Tibial artery (tissue), 4 donors: ENCODE measurements at regions not wholly inside any gene's neighbourhood (a gene's known extent, or its start where the extent isn't known, plus 50 kb on each side); places are given as distances from the start of the nearest gene placed in this dataset.

Source experiments
- DNase-seq, 2 donors: peaks; one replicate each; pipeline ENCODE4 v3.0.0-alpha.2; 2019
- H3K27ac ChIP-seq, 2 donors: fragments of 200-600 bp; sonication (generic) in 1 of 2; 1 replicate in 1 of 2; 2 replicates in 1 of 2; pipeline ENCODE4 v1.5.1; 2018 to 2019; ENCODE audit warnings: mild to moderate bottlenecking in 1 of 2
- H3K27me3 ChIP-seq, 2 donors: fragments of 200-600 bp; sonication (generic) in 1 of 2; one replicate each; pipeline versions ENCODE4 v1.5.1 to v1.6.0; 2016 to 2019
- H3K36me3 ChIP-seq, 3 donors: fragments of 200-600 bp; sonication (generic) in 2 of 3; one replicate each; pipeline ENCODE4 v1.5.1; 2016 to 2019; ENCODE audit warnings: mild to moderate bottlenecking in 2 of 3
- H3K4me1 ChIP-seq, 4 donors: fragments of 200-600 bp; sonication (generic) in 2 of 4; 1 replicate in 3 of 4; 2 replicates in 1 of 4; pipeline ENCODE4 v1.5.1; 2016 to 2019
- H3K4me3 ChIP-seq, 2 donors: fragments of 200-600 bp; sonication (generic) in 1 of 2; 1 replicate in 1 of 2; 2 replicates in 1 of 2; pipeline ENCODE4 v1.5.1; 2018 to 2019; ENCODE audit warnings: mild to moderate bottlenecking in 2 of 2
- H3K9me3 ChIP-seq, 3 donors: fragments of 200-600 bp; sonication (generic) in 1 of 3; one replicate each; pipeline ENCODE4 v1.5.1; 2016 to 2019
- intact Hi-C: fragments of 100-400 bp; cut with DNase I; formaldehyde crosslinking; loops from one replicate; pipeline ENCODE4 v1.15.0; 2023; ENCODE audit warnings: low total_unique reads
- TF ChIP-seq, protein P1 (sequence below), 2 experiments: fragments of 200-600 bp in 1 of 2; fragments of 450-650 bp in 1 of 2; IDR thresholded peaks; one replicate each; pipeline ENCODE4 v1.5.1; 2017 to 2019; ENCODE audit warnings: antibody characterized with exemption in 2 of 2, mild to moderate bottlenecking in 1 of 2, moderate library complexity in 1 of 2

DNA sequence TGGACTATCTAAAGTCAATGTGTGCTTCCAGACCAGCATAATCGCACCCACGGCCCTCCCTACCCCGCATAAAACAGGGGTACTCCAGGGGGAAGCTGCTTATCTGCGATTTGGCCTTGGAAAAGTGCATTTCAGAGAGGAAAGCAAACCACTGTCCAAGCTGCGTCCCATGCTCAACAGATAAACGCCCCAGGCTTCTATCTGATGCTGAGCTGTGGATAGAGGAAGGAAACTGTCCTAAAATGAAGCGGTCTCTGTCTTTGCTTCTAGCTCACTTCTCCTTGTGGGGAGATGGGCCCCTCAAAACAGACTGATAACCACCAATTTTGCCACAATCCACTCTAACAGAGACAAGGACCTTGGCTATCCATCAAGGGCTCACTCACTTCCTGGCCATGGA lies 160.5 kb upstream of the TNRC6C start:
- DNase-seq = no peak
- Histone ChIP-seq H3K36me3 (no peaks in the 10 kb centered on the region), H3K27ac (peak overlapping the region; percentile 77 to 80), H3K27me3 (no peaks in the 10 kb centered on the region), H3K9me3 (no peaks in the 10 kb centered on the region), H3K4me3 (no peak overlapping the region), H3K4me1 (peaks cover 0 to 36% (median 26%) of the 10 kb centered on the region in 4 donors)
- intact Hi-C loops = no loop called here
- TF ChIP-seq, protein P1, sequence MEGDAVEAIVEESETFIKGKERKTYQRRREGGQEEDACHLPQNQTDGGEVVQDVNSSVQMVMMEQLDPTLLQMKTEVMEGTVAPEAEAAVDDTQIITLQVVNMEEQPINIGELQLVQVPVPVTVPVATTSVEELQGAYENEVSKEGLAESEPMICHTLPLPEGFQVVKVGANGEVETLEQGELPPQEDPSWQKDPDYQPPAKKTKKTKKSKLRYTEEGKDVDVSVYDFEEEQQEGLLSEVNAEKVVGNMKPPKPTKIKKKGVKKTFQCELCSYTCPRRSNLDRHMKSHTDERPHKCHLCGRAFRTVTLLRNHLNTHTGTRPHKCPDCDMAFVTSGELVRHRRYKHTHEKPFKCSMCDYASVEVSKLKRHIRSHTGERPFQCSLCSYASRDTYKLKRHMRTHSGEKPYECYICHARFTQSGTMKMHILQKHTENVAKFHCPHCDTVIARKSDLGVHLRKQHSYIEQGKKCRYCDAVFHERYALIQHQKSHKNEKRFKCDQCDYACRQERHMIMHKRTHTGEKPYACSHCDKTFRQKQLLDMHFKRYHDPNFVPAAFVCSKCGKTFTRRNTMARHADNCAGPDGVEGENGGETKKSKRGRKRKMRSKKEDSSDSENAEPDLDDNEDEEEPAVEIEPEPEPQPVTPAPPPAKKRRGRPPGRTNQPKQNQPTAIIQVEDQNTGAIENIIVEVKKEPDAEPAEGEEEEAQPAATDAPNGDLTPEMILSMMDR (IDR thresholded peaks at IDR 0.05) = no peak

DNA sequence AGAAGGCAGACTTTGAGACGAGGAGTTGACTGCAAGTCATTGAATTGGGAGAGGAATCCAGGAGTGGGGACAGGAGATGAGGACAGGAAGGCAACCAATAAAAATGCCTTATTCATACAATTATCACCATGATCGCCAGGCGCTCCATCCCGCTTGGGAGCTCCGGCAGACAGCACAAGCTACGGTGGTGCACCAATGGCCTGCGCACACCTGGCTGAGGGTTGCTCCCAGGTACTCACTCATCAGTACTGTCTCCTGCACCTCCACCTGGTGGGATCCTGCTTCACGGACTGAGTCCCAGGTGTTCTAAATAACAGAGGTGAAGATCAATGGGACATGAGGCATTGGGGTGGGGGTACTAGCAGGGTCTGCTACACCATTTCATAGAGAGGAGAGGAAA lies 160.0 kb upstream of the TNRC6C start:
- TF ChIP-seq, protein P1 (IDR thresholded peaks at IDR 0.05) = no peak
- no peaks in the 10 kb centered on the region for H3K36me3 ChIP-seq
- H3K4me3 ChIP-seq = no peak overlapping the region
- DNase-seq = no peak
- intact Hi-C loops = no loop called here
- no peak overlapping the region for H3K27ac ChIP-seq
- no peaks in the 10 kb centered on the region for H3K9me3 ChIP-seq
- H3K27me3 ChIP-seq = no peaks in the 10 kb centered on the region
- peaks cover 0 to 41% (median 29%) of the 10 kb centered on the region in 4 donors for H3K4me1 ChIP-seq

DNA sequence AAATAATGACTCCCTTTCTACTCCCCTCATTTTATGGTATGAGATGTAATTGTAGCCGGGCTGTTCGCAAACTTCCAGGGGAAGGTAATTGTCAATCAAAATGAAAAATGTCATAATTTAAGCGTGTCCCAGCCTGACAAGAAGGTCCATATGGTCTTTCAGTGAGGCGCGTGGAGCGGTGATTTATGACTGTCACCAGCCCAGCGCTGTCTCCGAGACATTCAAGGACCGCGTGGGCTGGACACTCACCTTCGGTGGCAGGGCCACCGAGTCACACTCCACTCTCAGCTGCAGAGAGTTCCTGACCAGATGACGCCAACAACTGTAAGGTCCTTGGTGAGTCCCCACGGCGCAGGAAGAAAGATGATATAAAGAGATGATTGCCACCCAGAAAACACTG lies 157.7 kb upstream of the TNRC6C start:
- Histone ChIP-seq H3K4me1 (peaks cover 0 to 30% (median 24%) of the 10 kb centered on the region in 4 donors), H3K4me3 (no peak overlapping the region), H3K27ac (no peak overlapping the region), H3K9me3 (no peaks in the 10 kb centered on the region), H3K36me3 (no peaks in the 10 kb centered on the region), H3K27me3 (no peaks in the 10 kb centered on the region)
- no peak for DNase-seq
- TF ChIP-seq, protein P1 (IDR thresholded peaks at IDR 0.05) = no peak
- intact Hi-C loops = no loop called here

DNA sequence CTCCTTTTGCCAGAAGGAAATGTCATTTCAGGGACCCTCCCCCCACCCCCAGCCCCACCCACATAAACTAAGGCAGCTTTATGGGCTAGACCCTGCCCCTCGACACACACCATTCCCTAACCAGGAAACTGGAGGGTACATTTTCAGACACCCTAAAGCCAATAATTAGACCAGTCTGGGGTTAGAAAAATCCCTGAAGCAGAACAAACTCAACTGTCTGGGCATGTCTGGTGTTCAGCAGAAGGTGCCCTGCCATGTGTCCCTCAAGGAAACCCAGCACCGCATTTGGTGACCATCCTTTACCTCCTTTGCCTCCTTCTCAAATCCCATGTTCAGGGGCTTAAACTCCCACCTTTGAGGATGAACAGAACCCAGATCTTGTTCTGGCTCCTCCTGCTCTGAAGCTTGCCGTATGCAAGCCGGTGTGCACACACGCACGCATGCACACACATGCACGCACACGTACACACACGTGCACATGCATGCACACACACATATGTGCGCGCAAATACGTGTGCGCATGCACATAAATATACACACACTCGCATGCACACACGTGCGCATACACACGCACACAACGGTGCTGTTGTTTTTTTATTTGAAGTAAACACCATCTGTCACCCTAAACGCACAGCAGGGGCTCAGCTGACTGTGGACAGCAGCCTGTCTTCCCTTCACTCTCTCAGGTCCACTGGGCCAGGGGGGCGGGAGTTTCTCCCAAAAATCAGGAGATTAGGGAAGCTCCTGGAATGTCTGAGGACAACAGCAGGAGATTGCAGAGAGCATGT lies 156.8 kb upstream of the TNRC6C start:
- DNase-seq = no peak
- intact Hi-C loops = no loop called here

DNA sequence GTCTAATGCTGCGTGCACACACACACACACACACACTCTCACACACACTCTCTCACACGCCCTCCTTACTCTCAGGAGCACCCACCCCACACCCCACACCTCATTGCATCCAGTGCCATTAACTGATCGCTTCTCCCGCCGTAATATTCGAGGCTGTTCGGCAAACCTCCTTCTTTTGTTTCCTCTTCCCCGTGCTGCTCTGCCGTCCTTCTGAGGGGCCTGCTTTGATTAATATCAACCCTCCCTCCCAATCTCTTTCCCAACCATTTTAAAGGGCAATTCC lies 156.2 kb upstream of the TNRC6C start:
- peaks cover 0 to 15% (median 10%) of the 10 kb centered on the region in 4 donors for H3K4me1 ChIP-seq
- no peaks in the 10 kb centered on the region for H3K36me3 ChIP-seq
- no peaks in the 10 kb centered on the region for H3K27me3 ChIP-seq
- TF ChIP-seq, protein P1 (IDR thresholded peaks at IDR 0.05) = no peak
- no peaks in the 10 kb centered on the region for H3K9me3 ChIP-seq
- peak overlapping the region in 1 of 2 donors; percentile 59 for H3K27ac ChIP-seq
- intact Hi-C loops = no loop called here
- DNase-seq = no peak
- no peak overlapping the region for H3K4me3 ChIP-seq

More for the DNA sequence above, 156.8 kb upstream of the TNRC6C start:
- Histone ChIP-seq H3K27ac (no peak overlapping the region), H3K4me3 (no peak overlapping the region), H3K36me3 (no peaks in the 10 kb centered on the region), H3K4me1 (peaks cover 0 to 20% (median 14%) of the 10 kb centered on the region in 4 donors), H3K27me3 (no peaks in the 10 kb centered on the region), H3K9me3 (no peaks in the 10 kb centered on the region)
- TF ChIP-seq, protein P1 (IDR thresholded peaks at IDR 0.05) = no peak
